GM19239 (cell line): ENCODE measurements at regions not wholly inside any gene's neighbourhood (a gene's known extent, or its start where the extent isn't known, plus 50 kb on each side); places are given as distances from the start of the nearest gene placed in this dataset.

Experiments
- DNase-seq: peaks from one replicate; pipeline ENCODE4 v3.0.0; 2011; ENCODE audit warnings: low spot score; ENCODE audit not compliant: insufficient read length
- FAIRE-seq: peaks from 2 replicates; lab custom pipeline; 2011; peaks lifted over from hg19 to GRCh38; lab: Jason Lieb, UNC

DNA sequence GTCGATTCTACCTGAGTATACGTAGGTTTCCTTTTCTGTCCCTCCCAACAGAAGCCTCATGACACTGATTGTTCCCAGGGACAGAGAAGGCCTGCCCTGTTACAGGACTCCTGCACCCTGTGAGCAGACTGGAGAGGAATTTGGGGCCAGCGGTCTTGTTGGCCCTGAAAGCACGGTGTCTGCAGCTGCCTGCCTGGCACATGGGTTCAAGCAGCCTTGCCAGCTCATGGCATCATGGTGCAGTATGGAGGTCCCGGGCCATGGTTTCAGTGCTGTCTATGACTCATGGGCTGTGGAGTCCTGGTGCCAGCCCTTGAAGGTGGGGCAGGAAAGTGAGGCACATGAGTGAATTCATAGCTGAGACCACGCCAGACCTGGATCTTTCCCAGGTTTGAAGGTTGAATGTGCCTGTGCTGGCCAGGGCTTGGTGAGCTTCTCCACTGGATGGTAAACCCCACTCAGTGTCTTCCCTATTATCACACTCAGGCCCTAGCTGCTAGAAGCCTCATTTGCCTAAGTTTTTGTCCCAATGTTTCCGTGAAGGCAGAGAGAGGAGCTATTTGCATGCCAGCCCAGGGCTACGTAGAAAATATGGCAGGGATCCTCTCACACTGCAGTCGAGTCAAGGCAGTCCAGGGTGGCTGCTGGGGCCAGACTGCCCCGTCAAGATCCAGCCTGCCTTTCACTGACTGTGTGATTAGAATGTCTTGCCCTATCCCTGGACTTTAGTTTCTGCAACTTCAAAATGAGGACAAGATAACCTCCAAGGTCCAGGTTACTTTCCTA, 277.2 kb upstream of the CCL2 start:
- FAIRE-seq (no peak), DNase-seq (no peak)

- DNase-seq (no peak), FAIRE-seq (no peak)
Observed at GRCh38 chr17:33978889-33979288, 276.2 kb upstream of the CCL2 start.

- DNase-seq (no peak), FAIRE-seq (no peak)
Observed at GRCh38 chr17:33980193-33980592, 274.9 kb upstream of the CCL2 start.

DNA sequence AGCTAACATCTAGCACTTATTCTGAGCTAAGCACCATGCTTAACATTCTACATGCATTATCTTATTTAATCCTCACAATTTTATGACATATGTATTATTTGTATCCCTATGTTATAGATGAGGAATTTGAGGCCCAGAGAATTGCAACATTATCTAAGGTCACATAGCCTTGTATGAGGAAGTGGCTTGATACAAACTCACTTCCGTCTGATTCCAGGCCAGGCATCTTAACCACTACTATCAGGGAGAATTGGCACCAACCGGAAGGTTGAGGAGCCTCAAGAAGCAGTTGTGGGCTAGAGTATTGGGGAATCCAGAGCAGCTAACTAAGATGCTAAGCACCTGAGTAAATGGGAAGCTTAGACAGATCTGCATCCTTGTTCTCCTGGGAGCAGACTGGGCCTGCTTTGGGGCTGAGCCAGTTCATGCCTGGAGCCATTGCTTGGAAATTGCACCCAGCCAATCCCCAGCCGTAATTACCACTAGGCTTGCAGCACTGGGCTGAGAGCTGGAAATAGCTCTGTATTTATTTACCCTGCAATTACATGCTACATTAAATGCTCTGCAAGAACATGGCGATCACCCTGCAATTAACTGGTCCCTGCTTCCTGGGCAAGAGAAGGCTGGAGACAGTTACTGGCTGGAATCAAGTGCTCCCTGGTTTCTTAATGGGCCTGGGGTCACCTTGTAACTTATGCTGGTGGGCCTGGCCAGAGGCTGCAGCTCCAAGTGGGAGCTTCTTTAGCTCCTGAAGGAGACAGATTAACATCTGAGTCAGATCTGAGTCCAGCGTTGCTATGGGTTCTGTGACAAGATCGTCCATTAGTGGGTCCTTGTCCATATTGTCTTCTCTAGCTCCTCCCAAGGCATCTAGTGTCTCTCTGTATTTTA, 273.1 kb upstream of the CCL2 start:
- FAIRE-seq (no peak), DNase-seq (no peak)

GRCh38 chr17:33982909-33983308, 272.2 kb upstream of the CCL2 start:
- FAIRE-seq = no peak
- DNase-seq = no peak

DNA sequence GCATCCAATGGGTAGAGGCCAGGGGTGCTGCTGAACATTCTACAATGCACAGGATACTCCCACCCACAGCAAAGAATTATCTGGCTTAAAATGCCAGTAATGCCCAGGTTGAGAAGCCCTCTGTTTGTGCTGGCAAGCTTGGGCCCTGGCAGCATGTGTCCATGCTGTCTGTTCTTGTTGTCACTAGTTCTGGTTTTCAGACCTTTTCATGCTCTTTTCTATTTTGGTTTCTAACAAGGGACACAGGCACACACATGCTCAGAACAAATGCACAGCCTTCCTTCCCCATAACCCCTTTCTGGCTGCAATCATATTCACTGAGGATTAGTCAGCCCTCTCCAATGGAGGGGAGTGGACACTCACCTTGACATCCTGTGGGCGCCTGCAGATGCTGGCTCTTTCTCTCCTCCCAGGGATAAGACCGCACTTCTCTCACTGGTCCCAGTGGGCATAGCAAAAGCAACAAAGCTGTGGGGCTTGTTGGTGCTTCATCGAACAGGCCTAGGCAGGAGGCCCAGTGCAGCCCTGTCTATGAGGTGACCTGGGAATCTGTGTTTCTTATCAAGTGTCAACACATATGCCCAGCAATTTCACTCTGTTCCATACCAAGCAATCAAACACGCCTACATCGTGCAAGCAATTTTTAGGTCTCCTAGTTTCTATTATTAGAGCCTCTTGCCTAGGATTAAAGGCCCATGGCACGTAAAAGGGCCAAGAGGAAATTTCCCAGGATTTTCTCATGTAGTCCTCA, 271.1 kb upstream of the CCL2 start:
- DNase-seq (no peak), FAIRE-seq (no peak)

DNA sequence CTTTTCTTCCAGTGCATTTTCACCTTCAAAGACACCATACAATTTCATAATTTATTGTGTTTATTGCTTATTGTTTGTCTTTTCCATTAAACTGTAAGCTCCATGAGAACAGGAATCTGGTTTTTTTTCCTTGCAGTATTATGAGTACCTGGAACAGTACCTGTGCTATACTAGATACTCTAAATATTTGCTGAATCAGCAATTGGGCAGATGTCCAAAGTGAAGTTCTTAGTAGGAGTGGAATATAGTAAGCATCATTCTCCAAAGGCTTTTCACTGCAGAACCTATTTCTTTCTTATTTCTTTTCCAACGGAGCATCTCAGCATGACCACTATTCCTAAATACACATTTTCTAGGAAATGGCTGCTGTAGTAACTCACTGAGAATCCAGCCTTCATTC, 269.0 kb upstream of the CCL2 start:
- no peak for FAIRE-seq

DNA sequence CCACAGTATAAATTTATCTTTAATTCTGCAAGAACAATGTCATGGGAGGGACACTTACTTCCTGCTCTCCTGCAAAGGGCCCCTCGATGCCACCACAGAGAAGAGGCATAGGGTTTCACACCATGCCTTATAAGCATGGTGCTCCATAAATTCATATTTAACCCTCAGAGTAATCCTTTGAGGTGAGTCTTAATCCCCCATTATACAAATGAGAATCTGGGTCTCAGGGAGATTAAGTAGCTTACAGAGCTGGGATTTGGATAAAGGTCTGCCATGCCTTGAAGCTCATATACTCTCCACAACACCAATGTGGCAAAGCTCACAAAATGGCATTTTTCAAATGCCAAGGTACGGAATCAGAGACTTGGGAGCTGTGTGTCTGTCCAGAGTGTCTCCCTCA, 268.5 kb upstream of the CCL2 start:
- no peak for DNase-seq
- no peak for FAIRE-seq

More for the DNA sequence above, 269.0 kb upstream of the CCL2 start:
- no peak for DNase-seq

DNA sequence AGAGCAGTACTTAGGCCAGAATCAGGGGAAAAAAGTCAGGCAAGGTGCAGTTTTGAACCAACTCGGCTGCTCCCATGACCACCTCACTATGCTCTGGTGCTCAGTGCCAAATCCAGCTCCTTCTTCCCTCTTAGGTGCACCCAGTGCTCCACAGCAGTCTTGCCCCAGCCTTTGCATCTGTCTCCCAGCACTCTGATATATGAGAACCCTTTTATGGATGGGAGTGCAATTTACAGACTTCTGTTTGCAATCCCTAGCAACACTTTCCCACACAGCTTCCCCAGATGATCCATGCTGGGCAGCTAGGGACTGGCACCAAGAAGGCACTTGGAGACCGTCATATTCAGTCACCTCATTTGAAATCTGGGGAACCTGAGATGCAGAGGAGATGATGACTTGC, 267.9 kb upstream of the CCL2 start:
- DNase-seq (no peak), FAIRE-seq (no peak)

DNA sequence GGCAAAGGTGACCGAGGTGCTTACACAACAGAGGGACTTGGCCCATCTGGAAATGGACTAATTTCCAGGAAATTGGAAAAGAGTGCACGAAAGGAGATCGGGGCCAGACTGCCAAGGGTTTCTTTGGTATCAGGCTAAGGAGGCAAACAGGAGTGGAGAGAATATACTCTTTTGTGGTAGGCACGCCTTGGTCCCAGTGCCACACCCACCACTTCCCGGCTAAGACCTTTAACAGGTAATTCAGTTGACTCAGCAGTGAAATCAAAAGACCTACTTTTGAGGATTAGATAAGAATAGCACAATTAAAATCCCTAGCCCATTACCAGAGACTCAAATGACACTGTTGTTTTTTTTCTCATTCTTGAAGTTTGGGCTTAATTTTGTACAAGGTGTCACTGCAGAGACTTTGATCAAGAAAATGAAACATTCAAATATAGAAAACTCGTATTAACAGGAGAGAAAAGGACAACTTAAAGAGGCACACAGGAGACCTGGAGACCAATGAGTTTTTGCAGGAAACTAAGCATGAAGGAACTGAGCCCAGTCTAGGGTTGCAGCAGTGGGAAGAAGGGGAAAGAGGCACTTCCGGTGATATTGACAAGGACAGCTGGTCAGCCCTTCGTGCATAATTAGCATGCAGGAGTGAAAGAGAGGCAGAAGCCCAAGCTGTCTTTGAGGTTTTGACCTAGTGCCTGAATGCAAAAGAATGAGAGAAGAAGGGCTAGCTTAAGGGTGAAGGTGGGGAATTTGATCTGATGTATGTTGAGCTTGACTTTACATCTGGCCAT, 265.5 kb upstream of the CCL2 start:
- FAIRE-seq = no peak

DNA sequence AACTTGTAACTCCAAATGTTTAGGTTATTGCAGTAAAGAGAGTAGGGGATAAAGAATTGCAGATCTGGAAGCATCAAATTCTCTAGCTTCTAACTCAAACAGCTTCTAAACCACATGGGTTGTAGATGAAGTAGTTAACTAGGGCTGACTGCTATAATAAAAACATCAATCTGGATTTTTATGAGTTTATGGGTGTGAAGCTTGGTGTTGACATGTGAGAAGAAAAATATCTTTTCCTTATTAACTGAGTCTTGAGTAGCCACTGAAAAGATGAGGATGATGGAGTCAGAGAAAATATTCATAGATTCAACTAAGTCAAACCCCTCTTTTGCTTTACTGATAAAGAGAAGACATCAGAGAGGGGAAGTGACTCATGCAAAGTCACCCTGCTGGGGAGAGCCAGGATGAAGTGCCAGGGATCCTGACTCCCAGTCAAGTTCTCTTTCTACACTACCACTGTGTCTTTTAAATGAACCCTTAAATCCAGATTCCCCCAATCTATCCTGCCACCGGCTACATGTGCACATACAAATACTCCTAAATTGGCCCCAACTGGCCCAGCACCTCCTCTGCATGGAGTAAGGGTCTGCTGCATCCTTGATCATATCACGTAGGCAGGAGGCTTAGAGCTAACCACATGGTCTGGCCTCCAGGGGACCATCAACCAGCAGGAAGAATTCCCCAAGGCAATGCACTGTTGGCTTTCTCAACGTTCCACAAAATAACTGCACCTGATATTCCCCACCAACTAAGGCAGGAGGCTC, 264.0 kb upstream of the CCL2 start:
- DNase-seq = no peak
- FAIRE-seq = no peak

More for the DNA sequence above, 265.5 kb upstream of the CCL2 start:
- no peak for DNase-seq

DNA sequence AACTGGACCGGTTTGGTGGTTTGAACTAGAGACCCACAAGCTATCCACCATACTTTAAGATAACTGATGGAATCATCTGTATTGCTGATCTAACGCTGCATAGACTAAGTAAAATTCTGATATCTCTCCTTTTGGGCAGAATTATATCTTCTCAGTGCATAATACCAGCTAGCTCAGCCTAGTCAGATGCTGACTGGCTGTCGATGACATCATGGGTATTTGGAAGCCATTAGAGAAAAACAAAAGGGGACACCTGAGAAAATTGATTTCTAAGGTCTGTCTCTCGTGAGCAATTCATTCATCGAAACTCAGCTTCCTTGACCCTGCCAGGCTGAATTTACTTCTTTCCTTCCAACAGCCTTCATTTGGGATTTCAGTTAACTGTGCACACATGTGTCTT, 263.0 kb upstream of the CCL2 start:
- DNase-seq = no peak
- FAIRE-seq = no peak

DNA sequence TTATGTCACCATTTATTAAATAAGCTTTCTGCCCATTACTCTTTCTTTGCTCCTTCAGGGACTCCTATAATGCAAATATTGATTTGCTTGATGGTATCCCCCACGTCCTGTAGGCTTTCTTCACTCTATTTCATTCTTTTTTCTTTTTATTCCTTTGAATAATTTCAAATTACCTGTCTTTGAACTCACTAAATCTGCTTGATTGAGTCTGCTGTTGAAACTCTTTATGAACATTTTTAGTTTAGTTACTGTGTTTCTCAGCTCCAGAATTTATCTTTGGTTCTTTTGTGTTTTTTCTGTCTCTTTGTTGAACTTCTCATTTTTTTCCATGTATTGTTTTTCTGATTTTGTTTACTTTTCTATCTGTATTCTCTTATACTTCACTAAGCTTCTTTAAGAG, 254.4 kb upstream of the CCL2 start:
- DNase-seq = no peak
- FAIRE-seq = no peak

- FAIRE-seq (no peak), DNase-seq (no peak)
Observed at GRCh38 chr17:34001246-34001645, 253.8 kb upstream of the CCL2 start.

DNA sequence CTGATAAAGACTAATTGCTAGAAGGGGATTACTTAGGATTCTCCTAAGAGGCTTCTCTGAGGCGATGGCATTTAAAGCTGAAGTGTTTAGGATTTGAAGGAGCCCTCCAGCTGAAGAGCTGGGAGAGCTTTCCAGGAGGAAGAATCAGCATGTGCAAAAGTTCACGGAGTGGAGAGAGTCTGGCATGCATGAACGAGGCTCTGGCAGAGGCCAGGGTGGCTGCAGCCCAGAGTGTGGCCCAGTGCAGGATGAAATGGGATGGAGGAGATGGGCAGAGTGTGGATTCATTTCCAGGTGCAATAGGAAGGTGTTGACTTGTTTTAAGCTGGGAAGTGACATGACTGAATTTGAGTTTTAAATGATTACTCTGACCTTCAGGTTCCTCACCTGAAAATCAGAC, 249.0 kb upstream of the CCL2 start:
- DNase-seq (no peak), FAIRE-seq (no peak)

DNA sequence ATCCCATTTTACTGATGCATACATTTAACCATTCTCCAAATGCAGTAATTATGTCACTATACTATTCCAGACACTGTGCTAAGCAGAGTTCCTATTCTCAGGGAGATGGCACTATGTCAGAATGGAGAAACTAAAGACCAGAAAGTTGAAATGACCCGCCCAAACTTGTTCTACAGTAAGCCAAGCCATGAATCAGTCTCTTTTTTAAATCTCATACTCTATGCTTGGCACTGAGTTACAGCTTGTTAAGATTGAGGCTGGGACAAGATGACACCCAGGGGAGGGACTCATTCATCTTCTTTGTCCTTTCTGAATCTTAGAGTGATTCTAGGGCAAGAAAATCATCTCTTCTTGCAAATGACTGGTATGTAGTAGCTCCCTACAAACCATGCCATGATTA, 247.0 kb upstream of the CCL2 start:
- DNase-seq (no peak), FAIRE-seq (no peak)

- no peak for FAIRE-seq
- DNase-seq = no peak
Observed at GRCh38 chr17:34009912-34010311, 245.2 kb upstream of the CCL2 start.

DNA sequence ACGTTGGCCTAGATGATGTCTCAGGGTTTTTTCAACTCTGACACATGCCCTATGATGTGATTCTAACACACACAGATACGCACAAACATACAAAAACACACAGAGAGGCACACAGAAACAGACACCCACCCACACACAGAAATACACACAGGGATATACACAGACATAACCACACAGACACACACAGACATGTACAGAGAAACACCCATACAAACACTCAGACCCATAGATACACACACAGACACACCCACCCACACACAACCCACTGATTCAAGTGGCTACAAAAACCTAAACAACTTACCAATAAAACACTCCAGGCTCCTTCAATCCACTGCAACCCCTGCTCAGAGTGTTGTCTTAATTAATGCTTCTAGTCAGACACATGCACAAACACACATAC, 244.6 kb upstream of the CCL2 start:
- DNase-seq (no peak), FAIRE-seq (no peak)

DNA sequence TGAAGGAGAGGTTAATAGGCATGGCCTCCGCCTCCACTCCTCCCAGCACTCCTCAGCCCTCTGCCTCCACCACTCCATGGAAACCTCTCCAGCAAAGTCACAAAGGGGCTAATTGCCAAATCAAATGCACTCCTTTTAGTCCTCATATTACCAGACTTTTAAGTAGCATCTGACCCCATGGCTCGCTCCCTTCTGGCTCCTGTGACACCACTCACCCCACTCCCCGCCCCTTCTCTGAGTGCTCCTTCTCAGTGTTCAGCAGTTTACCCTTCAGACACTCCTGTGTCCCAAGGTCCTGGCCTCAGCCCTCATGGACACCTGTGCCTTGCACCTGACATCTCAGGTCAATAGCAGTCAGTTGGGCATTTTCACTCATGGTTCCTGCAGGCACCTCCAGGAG, 243.5 kb upstream of the CCL2 start:
- FAIRE-seq = no peak
- DNase-seq = no peak
